GM23338 (cell line): ENCODE measurements at regions not wholly inside any gene's neighbourhood (a gene's known extent, or its start where the extent isn't known, plus 50 kb on each side); places are given as distances from the start of the nearest gene placed in this dataset.

ENCODE experiments used
- POLR2AphosphoS5 ChIP-seq: IDR thresholded peaks from 2 replicates; pipeline ENCODE4 v1.6.1; 2016; ENCODE audit warnings: antibody characterized with exemption, low read depth
- TF ChIP-seq, protein P1 (sequence below), 2 experiments: fragments of 200-600 bp in 1 of 2; sonication (generic) in 1 of 2; conservative IDR thresholded peaks; 2 replicates each; pipeline versions ENCODE4 v1.5.1 to v1.6.1; 2016 to 2017; ENCODE audit warnings: antibody characterized with exemption in 2 of 2, low read depth in 2 of 2, mild to moderate bottlenecking in 2 of 2, moderate library complexity in 1 of 2
- TF ChIP-seq, protein P2 (sequence below): IDR thresholded peaks from one replicate; pipeline ENCODE4 v1.6.1; 2018; ENCODE audit warnings: antibody characterized with exemption; ENCODE audit not compliant: unreplicated experiment

DNA sequence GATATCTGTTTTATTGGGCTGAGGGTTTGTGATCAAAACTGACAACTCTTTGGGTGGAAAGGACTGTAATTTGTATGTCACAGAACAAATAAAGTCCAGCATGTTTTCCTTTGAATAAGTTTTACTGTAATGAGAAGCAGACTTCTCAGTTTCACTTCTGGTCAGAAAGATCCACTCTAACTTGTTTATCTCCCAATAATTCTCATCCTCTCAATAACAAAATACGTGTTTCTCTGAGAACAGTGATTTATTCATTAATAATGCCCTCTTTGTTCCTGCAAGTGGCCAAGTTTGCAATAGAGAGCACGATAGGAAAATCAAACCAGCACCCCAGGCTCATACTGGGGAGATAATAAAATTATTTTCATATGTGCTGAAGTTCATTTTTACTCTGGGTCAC, 190.6 kb downstream of the CNTN3 start:
- no peak for TF ChIP-seq POLR2AphosphoS5
- TF ChIP-seq, protein P1, sequence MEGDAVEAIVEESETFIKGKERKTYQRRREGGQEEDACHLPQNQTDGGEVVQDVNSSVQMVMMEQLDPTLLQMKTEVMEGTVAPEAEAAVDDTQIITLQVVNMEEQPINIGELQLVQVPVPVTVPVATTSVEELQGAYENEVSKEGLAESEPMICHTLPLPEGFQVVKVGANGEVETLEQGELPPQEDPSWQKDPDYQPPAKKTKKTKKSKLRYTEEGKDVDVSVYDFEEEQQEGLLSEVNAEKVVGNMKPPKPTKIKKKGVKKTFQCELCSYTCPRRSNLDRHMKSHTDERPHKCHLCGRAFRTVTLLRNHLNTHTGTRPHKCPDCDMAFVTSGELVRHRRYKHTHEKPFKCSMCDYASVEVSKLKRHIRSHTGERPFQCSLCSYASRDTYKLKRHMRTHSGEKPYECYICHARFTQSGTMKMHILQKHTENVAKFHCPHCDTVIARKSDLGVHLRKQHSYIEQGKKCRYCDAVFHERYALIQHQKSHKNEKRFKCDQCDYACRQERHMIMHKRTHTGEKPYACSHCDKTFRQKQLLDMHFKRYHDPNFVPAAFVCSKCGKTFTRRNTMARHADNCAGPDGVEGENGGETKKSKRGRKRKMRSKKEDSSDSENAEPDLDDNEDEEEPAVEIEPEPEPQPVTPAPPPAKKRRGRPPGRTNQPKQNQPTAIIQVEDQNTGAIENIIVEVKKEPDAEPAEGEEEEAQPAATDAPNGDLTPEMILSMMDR (conservative IDR thresholded peaks at IDR 0.05; ENCODE audit: low read depth in 2 of 2): no peak
- TF ChIP-seq, protein P2, sequence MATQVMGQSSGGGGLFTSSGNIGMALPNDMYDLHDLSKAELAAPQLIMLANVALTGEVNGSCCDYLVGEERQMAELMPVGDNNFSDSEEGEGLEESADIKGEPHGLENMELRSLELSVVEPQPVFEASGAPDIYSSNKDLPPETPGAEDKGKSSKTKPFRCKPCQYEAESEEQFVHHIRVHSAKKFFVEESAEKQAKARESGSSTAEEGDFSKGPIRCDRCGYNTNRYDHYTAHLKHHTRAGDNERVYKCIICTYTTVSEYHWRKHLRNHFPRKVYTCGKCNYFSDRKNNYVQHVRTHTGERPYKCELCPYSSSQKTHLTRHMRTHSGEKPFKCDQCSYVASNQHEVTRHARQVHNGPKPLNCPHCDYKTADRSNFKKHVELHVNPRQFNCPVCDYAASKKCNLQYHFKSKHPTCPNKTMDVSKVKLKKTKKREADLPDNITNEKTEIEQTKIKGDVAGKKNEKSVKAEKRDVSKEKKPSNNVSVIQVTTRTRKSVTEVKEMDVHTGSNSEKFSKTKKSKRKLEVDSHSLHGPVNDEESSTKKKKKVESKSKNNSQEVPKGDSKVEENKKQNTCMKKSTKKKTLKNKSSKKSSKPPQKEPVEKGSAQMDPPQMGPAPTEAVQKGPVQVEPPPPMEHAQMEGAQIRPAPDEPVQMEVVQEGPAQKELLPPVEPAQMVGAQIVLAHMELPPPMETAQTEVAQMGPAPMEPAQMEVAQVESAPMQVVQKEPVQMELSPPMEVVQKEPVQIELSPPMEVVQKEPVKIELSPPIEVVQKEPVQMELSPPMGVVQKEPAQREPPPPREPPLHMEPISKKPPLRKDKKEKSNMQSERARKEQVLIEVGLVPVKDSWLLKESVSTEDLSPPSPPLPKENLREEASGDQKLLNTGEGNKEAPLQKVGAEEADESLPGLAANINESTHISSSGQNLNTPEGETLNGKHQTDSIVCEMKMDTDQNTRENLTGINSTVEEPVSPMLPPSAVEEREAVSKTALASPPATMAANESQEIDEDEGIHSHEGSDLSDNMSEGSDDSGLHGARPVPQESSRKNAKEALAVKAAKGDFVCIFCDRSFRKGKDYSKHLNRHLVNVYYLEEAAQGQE: no peak
